NCI-H2227 treated with DMSO at 0.1 percent for 48 hours (cell line): ENCODE measurements at regions not wholly inside any gene's neighbourhood (a gene's known extent, or its start where the extent isn't known, plus 50 kb on each side); places are given as distances from the start of the nearest gene placed in this dataset.
"Not testable (repeated sequence)": the region's sequence is repeated elsewhere in the genome, so short reads cannot be mapped to it uniquely, and the experiment has no call there.

Source experiments
- DNase-seq: peaks from one replicate; lab custom pipeline; 2025; lab: John Stamatoyannopoulos, UW

GRCh38 chr6:115873901-115874300 lies 186.8 kb downstream of the FRK start:
- no peak for DNase-seq

GRCh38 chr6:115870464-115870863 lies 190.2 kb downstream of the FRK start:
- no peak for DNase-seq

- DNase-seq: no peak
Measured at GRCh38 chr6:115865914-115866313, 194.8 kb downstream of the FRK start.

- no peak for DNase-seq
Measured at GRCh38 chr6:115863211-115863610, 197.5 kb downstream of the FRK start.

- DNase-seq: not testable (repeated sequence)
Measured at GRCh38 chr6:115861658-115862057, 199.0 kb downstream of the FRK start.

GRCh38 chr6:115859577-115859976 lies 201.1 kb downstream of the FRK start:
- DNase-seq: not testable (repeated sequence)

GRCh38 chr6:115854866-115855665 lies 205.6 kb downstream of the FRK start:
- no peak for DNase-seq

- DNase-seq: no peak
Measured at GRCh38 chr6:115847671-115848070, 213.0 kb downstream of the FRK start.

- no peak for DNase-seq
Measured at GRCh38 chr6:115843945-115844344, 216.7 kb downstream of the FRK start.

- no peak for DNase-seq
Measured at GRCh38 chr6:115842338-115842737, 218.4 kb downstream of the FRK start.

- DNase-seq: no peak
Measured at GRCh38 chr6:115839583-115840181, 221.0 kb downstream of the FRK start.

- no peak for DNase-seq
Measured at GRCh38 chr6:115838763-115839401, 221.8 kb downstream of the FRK start.

GRCh38 chr6:115838216-115838615 lies 222.5 kb downstream of the FRK start:
- no peak for DNase-seq

- DNase-seq: not testable (repeated sequence)
Measured at GRCh38 chr6:115836374-115836773, 224.3 kb downstream of the FRK start.

- no peak for DNase-seq
Measured at GRCh38 chr6:115835314-115835713, 225.4 kb downstream of the FRK start.

GRCh38 chr6:115834542-115834941 lies 226.1 kb downstream of the FRK start:
- DNase-seq: not testable (repeated sequence)

GRCh38 chr6:115832786-115833185 lies 227.9 kb downstream of the FRK start:
- DNase-seq: no peak

- DNase-seq: no peak
Measured at GRCh38 chr6:115832186-115832585, 228.5 kb downstream of the FRK start.

GRCh38 chr6:115830895-115831294 lies 229.8 kb downstream of the FRK start:
- DNase-seq: no peak

- no peak for DNase-seq
Measured at GRCh38 chr6:115821798-115822197, 238.9 kb downstream of the FRK start.

GRCh38 chr6:115819506-115819905 lies 241.2 kb downstream of the FRK start:
- DNase-seq: no peak

GRCh38 chr6:115817161-115817560 lies 243.5 kb downstream of the FRK start:
- no peak for DNase-seq

GRCh38 chr6:115814907-115815306 lies 245.8 kb downstream of the FRK start:
- no peak for DNase-seq
